ELR (cell line): ENCODE measurements at regions not wholly inside any gene's neighbourhood (a gene's known extent, or its start where the extent isn't known, plus 50 kb on each side); places are given as distances from the start of the nearest gene placed in this dataset.
"Not testable (repeated sequence)": the region's sequence is repeated elsewhere in the genome, so short reads cannot be mapped to it uniquely, and the experiment has no call there.

Experiments
- DNase-seq: peaks from one replicate; pipeline ENCODE4 v3.0.0-alpha.2; 2015; ENCODE audit warnings: low read depth

- peak; percentile 30 for DNase-seq
These were observed 534.1 kb downstream of the GRIN2A start for GRCh38 chr16:9647981-9648701.

GRCh38 chr16:9650284-9650683 is 531.9 kb downstream of the GRIN2A start:
- no peak for DNase-seq

DNA sequence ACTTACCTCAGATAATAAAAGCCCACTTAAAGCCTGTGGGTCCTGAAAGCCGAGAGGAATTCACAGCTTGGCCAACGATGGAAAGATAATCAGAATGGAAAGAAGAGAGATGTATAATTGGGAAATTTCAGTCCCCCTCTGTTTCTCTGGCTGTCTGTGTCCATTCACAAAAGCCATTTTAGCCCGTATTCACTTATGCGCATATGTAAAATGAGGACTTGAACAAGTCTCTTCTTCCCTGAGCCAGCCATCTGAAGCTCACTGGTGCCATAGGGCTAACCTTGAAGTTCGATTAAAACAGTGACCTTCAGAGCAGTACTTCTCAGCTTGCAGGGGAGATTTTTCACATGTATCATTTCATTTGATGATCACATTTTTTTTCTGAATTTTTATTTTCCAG is 527.2 kb downstream of the GRIN2A start:
- no peak for DNase-seq

GRCh38 chr16:9657641-9658040 is 524.6 kb downstream of the GRIN2A start:
- DNase-seq, result no peak

GRCh38 chr16:9658164-9658563 is 524.1 kb downstream of the GRIN2A start:
- no peak for DNase-seq

GRCh38 chr16:9658586-9658985 is 523.6 kb downstream of the GRIN2A start:
- no peak for DNase-seq

DNA sequence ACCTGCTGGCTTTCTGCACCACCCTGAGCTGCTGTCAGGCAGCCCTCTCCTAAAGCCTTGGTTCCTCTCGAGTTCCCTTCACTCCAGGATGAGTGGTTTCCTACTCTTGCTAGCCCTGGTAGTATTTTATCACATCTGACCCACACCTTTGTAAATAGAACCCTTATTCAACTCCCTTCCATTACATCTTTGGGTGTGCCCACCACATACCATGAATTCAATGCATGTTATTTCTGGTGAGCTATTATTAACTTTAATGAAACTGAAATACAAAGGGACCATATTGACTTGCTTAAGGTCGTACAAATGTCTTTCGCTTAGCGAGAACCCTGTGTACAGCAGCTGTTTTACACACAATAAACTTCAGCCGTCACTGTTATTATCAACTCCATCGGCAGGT is 521.3 kb downstream of the GRIN2A start:
- DNase-seq, result no peak

DNA sequence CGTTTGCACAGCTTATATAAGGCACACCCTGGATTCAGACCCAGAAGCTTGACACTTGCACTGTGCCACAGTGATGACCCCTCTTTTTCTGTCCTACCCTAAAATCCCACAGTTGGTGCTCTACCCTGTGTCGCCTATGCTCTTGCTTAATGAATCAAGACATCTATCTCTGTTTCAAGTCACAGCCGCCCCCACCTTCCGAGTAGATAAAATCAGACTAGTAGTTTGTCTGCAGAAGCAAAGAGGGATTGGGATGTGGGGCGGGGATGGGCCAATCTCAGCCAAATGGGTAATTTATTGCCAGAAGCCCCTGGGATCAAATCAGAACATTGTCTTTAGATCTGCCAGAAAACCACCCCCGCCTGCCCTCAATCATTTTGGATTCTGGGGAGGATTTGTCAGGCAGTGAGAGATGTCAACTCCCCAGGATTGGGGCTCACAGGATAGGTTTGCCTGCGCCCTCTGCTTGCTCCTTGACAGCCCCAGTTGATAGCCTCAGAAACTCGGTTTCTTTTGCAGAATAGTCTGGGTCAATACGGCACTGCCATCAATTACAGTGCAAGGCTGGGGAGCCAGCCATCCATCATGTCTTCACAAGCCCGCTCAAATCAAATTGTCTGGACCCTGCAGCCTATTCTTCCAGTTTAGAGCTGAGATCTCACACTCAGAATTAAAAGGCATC is 520.8 kb downstream of the GRIN2A start:
- no peak for DNase-seq

DNA sequence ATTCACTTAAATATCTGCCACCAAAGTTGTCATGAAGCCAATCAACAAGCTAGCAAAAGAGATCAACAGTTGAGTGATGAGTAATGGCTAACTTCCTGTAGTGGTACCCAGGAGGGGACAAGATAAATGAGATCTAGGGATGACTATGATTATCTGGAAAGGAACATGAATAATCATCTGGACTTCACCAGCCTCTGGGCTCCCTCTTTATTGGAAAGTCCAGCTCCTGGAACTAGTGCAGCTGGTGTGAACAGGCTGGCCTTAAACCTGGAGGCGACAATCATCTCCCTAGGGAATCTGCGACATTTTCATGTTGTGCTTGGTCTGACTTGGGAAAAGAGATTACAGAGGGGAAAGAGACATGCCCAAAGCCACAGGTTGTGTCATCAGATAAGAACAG is 518.6 kb downstream of the GRIN2A start:
- no peak for DNase-seq

GRCh38 chr16:9665851-9666271 is 516.4 kb downstream of the GRIN2A start:
- no peak for DNase-seq

GRCh38 chr16:9666834-9667480 is 515.3 kb downstream of the GRIN2A start:
- no peak for DNase-seq

GRCh38 chr16:9670033-9670432 is 512.2 kb downstream of the GRIN2A start:
- no peak for DNase-seq

- not testable (repeated sequence) for DNase-seq
These were observed 511.6 kb downstream of the GRIN2A start for GRCh38 chr16:9670616-9671015.

- DNase-seq, result not testable (repeated sequence)
These were observed 505.5 kb downstream of the GRIN2A start for GRCh38 chr16:9676560-9677300.

DNA sequence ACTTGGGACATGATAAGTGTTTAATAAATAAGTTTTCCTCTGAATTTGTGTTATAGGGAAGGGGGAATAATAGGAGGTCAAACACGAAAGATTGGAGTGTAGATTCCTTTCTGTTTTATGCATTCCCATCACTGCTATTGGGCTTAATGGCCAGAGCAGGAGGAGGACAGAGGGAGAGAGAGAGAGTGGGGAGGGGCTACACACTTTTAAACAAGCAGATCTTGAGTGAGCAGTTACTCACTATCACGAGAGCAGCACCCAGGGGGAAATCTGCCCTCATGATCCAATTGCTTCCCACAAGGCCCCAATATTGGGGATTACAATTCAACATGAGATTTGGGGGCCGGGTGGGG is 505.0 kb downstream of the GRIN2A start:
- DNase-seq, result no peak

DNA sequence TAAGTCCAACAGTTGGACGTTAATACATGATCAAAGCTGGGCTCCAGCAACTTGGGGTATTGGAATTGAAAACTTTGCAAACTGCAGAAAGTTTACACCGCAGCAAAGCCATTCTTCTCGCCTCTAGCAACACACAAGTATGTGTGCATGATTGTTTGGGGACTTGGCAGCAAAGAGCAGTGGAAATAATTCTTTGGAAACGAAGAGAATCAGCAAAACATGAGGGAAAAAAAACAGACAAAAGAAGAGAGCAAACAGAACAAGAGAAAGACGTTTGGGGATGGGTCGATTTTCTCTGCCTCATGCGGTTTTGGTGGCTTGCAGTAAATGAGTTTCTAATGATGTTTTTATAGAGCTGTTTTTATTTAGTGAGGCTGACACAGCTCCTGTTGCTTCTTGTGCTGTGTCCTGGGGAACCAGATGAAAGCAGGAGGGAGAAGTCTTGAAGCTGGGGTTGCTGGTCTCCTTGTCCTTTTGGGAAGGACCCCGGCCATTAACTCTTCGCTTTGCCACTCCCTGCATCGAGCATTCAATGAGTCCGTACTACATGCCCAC is 502.9 kb downstream of the GRIN2A start:
- no peak for DNase-seq

- DNase-seq, result no peak
These were observed 502.1 kb downstream of the GRIN2A start for GRCh38 chr16:9680019-9680655.

GRCh38 chr16:9680968-9681367 is 501.3 kb downstream of the GRIN2A start:
- DNase-seq, result no peak

DNA sequence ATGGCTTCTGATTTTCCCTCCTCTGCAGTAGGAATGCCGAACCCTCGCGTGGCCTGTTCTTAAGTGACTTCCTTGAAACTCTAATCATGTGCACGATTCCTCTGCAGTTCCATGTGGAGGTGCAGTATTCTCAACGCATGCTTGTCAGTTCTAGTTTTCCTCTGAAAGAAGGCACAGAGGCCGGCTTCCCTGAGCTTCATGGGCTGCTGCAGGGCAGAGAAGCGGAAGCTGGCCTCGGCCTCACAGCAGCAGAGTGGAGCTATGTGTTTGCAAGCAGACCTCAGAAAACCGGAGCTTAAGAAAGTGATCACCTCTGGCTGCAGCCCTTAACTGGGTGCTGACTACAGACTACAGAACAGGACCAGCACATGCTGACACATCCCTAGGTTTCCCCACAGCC is 500.7 kb downstream of the GRIN2A start:
- no peak for DNase-seq

- no peak for DNase-seq
These were observed 499.9 kb downstream of the GRIN2A start for GRCh38 chr16:9682320-9682719.

DNA sequence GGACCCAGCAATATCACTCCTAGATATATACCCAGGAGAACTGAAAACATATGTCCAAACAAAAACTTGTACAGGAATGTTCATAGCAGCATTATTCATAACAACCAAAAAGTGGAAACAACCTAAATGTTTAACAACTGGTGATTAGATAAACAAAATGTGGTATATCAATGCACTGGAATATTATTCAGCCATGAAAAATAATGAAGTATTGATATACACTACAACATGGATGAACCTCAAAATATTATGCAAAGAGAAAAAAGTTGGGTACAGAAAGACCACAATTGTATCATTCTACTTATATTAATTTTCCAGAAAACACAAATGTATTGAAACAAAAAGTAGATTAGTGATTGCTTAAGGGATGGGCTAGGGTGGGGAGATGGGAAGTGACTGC is 498.6 kb downstream of the GRIN2A start:
- DNase-seq, result no peak
